Jurkat, Clone E6-1 (cell line): ENCODE measurements at regions not wholly inside any gene's neighbourhood (a gene's known extent, or its start where the extent isn't known, plus 50 kb on each side); places are given as distances from the start of the nearest gene placed in this dataset.

Source experiments
- DNase-seq: peaks from one replicate; pipeline ENCODE4 v3.0.0-alpha.2; 2011; ENCODE audit warnings: low read depth, low spot score
- H3K4me3 ChIP-seq: 2 replicates; pipeline ENCODE4 v1.5.1; 2011; ENCODE audit warnings: mild to moderate bottlenecking, low read length, control low read depth, moderate library complexity

- DNase-seq, result no peak
- H3K4me3 ChIP-seq, result no peak overlapping the region
These were observed 154.1 kb downstream of the NUP210 start for GRCh38 chr3:13266005-13266404.

GRCh38 chr3:13265507-13265906 lies 154.6 kb downstream of the NUP210 start:
- no peak for DNase-seq

GRCh38 chr3:13265016-13265415 lies 155.1 kb downstream of the NUP210 start:
- H3K4me3 ChIP-seq, result no peak overlapping the region
- DNase-seq, result no peak

More at GRCh38 chr3:13265507-13265906, 154.6 kb downstream of the NUP210 start:
- no peak overlapping the region for H3K4me3 ChIP-seq

GRCh38 chr3:13264468-13264795 lies 155.7 kb downstream of the NUP210 start:
- no peak overlapping the region for H3K4me3 ChIP-seq
- no peak for DNase-seq

- no peak for DNase-seq
These were observed 156.2 kb downstream of the NUP210 start for GRCh38 chr3:13263770-13264467.

GRCh38 chr3:13262493-13263211 lies 157.5 kb downstream of the NUP210 start:
- no peak overlapping the region; the same call in 1 of the 2 replicates for H3K4me3 ChIP-seq
- DNase-seq, result peak; percentile 64

More at GRCh38 chr3:13263770-13264467, 156.2 kb downstream of the NUP210 start:
- no peak overlapping the region for H3K4me3 ChIP-seq

- DNase-seq, result no peak
- no peak overlapping the region for H3K4me3 ChIP-seq
These were observed 158.2 kb downstream of the NUP210 start for GRCh38 chr3:13261892-13262291.

- no peak overlapping the region for H3K4me3 ChIP-seq
- DNase-seq, result no peak
These were observed 158.9 kb downstream of the NUP210 start for GRCh38 chr3:13261104-13261830.

- no peak overlapping the region for H3K4me3 ChIP-seq
- DNase-seq, result no peak
These were observed 159.6 kb downstream of the NUP210 start for GRCh38 chr3:13260259-13261103.

- H3K4me3 ChIP-seq, result no peak overlapping the region
- DNase-seq, result no peak
These were observed 160.3 kb downstream of the NUP210 start for GRCh38 chr3:13259831-13260230.

- H3K4me3 ChIP-seq, result no peak overlapping the region
- no peak for DNase-seq
These were observed 161.1 kb downstream of the NUP210 start for GRCh38 chr3:13258986-13259514.

GRCh38 chr3:13258280-13258679 lies 161.8 kb downstream of the NUP210 start:
- DNase-seq, result no peak
- H3K4me3 ChIP-seq, result no peak overlapping the region

GRCh38 chr3:13257666-13258065 lies 162.5 kb downstream of the NUP210 start:
- no peak overlapping the region for H3K4me3 ChIP-seq
- no peak for DNase-seq

GRCh38 chr3:13256845-13257244 lies 163.3 kb downstream of the NUP210 start:
- DNase-seq, result no peak
- no peak overlapping the region for H3K4me3 ChIP-seq

GRCh38 chr3:13254028-13254951 lies 165.8 kb downstream of the NUP210 start:
- DNase-seq, result no peak
- H3K4me3 ChIP-seq, result no peak overlapping the region

- no peak overlapping the region for H3K4me3 ChIP-seq
- no peak for DNase-seq
These were observed 166.7 kb downstream of the NUP210 start for GRCh38 chr3:13253208-13253937.

- peak; percentile 58 for DNase-seq
These were observed 167.9 kb downstream of the NUP210 start for GRCh38 chr3:13252207-13252606.

More at GRCh38 chr3:13252207-13252606, 167.9 kb downstream of the NUP210 start:
- H3K4me3 ChIP-seq, result no peak overlapping the region
